GM12873 (cell line): ENCODE measurements at regions not wholly inside any gene's neighbourhood (a gene's known extent, or its start where the extent isn't known, plus 50 kb on each side); places are given as distances from the start of the nearest gene placed in this dataset.
A peak's percentile ranks its signal among the peaks of the same experiment; 100 is the strongest.

Experiments used
- TF ChIP-seq, protein P1 (sequence below): IDR thresholded peaks from 2 replicates; pipeline ENCODE4 v1.5.1; 2012; ENCODE audit warnings: low read depth, mild to moderate bottlenecking, moderate library complexity, low read length, control low read depth; ENCODE audit not compliant: insufficient read depth; ENCODE audit errors: missing control alignments

DNA sequence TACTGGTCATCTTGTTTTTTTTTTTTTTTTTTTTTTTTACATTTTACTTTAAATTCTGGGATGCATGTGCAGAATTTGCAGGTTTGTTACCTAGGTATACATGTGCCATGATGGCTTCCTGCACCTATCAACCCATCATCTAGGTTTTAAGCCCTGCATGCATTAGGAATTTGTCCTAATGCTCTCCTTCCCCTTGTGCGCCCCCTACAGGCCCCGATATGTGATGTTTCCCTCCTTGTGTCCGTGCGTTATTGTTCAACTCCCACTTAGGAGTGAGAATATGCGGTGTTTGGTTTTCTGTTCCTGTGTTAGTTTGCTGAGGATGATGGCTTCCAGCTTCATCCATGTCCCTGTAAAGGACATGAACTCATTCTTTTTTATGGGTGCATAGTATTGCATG, 249.6 kb upstream of the SLC16A7 start:
- TF ChIP-seq, protein P1, sequence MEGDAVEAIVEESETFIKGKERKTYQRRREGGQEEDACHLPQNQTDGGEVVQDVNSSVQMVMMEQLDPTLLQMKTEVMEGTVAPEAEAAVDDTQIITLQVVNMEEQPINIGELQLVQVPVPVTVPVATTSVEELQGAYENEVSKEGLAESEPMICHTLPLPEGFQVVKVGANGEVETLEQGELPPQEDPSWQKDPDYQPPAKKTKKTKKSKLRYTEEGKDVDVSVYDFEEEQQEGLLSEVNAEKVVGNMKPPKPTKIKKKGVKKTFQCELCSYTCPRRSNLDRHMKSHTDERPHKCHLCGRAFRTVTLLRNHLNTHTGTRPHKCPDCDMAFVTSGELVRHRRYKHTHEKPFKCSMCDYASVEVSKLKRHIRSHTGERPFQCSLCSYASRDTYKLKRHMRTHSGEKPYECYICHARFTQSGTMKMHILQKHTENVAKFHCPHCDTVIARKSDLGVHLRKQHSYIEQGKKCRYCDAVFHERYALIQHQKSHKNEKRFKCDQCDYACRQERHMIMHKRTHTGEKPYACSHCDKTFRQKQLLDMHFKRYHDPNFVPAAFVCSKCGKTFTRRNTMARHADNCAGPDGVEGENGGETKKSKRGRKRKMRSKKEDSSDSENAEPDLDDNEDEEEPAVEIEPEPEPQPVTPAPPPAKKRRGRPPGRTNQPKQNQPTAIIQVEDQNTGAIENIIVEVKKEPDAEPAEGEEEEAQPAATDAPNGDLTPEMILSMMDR = peak; percentile 40

DNA sequence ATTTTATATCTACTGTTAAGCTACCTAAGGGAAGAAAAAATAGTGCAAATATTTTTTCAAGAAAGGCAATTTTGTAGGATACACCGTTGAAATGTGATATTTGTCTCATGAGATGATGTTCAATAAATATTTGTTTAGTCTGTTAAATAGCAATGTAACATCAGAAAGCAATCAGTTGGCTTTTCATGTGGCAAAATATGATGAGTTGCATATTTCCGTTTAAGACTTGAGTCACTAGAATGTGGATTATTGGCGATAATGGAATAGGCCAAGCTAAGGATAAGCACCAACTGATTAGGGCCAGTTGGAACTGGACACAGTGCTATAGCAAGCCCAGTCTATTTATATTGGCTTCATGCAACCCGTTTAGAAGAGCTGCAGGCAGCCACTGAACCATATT, 250.4 kb upstream of the SLC16A7 start:
- TF ChIP-seq, protein P1 = no peak

DNA sequence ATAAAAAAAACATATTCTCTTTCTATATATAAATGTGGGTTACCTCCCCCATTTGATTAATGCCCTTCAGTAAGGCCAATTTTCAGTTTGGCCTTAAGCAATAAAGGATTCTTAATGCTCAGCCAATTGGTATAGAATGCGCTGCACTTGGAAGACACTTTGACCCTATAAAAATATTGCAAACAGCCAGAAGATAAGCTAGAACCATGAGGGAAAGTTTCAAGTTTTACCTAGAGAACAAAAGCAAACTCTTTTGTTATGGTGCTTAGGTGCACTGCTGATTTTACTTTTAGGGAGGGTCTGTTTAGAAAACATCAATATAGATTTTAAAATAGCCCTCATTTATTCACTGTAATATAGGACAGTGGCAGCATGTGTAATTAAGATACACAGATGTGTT, 251.6 kb upstream of the SLC16A7 start:
- TF ChIP-seq, protein P1 = no peak

DNA sequence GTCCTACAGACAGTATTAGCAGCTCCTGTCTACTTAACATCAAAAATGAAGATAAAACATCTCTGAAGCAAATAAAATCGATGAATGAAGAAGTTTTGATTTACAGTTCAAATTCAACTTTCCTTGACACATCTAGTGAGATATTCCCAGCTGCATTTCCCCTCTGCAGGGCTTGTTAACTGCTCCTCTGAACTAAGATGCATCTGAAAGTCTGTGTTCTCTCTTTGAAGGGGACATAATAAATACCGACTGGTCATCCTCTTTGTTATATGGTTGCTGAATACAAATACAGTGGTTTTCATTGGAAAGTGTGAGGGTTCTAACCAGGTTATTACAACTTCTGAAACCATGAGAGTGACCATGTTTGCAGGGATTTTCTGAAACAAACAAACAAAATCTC, 266.4 kb upstream of the SLC16A7 start:
- TF ChIP-seq, protein P1 = no peak

DNA sequence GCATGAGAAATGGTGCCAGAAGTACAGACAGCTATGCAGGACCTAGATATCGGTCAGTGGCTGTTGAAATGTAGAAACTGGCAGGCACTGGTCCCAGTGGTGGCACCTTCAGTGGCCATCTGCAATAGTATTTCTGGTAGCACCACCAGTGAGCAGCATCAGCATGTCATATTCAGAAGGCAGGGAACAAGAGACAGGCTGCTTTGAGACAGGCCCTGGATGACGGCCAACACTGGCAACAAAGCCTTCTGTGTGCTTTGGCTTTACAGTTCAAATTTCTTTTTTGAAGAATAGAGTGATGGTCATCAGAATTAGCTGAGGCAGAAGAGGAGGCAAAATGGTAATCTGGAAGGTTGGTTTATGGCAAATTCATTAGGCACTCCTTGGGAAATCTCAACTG, 273.4 kb upstream of the SLC16A7 start:
- TF ChIP-seq, protein P1 = no peak

DNA sequence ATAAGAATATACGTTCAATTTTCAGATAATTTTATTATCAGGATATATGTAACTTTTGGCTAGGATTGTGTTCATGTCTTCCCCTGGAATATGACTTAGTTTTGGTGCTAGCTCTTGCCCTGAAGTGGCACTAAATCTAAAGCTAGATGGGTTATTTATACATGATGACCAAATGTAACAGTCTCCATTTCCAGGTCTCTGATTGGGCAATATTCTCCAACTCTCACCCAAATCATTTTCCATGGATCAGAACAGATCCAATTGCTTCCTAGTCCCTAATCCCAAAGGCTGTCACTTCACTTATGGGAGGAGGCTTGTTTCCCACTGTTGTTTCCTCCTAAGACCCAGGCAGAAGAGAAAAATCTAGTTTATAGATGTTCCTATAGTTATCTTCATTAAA, 274.6 kb upstream of the SLC16A7 start:
- TF ChIP-seq, protein P1 = no peak

DNA sequence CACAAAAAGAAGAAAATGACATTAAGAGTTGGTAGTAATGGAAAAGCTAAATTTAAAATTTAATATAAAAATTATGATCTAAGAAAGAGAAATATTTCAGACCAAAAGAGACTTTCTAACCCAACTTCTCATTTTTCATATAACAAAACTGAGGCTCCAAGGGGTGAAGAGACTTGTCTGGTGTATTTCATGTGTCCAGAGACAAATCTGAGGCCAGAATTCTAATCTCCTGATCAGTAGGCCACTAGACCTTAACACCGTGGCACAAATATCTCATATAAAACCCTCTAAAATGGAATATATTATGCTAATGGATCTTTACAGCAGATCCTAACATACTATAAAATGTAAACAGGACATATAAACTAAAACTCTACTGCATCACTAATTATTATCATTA, 275.7 kb upstream of the SLC16A7 start:
- TF ChIP-seq, protein P1 = no peak

DNA sequence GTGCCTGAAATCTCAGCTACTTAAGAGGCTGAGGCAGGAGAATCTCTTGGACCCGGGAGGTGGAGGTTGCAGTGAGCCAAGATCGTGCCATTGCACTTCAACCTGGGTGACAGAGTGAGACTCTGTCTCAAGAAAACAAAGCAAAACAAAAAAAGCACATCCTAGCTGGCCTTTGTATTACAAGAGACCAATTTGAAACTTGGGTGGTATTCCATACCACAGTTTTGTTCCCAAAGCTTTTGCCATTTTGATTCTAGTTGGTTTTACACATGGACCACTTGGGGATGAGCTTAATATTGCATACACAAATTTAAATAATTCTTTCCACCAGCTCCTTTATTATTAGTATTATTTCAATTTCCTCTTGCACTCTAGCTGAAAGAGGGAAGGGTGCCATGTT, 276.9 kb upstream of the SLC16A7 start:
- TF ChIP-seq, protein P1 = no peak
